NOMO-1 treated with dmso at 0.1 percent for 144 hours (cell line): ENCODE measurements at regions not wholly inside any gene's neighbourhood (a gene's known extent, or its start where the extent isn't known, plus 50 kb on each side); places are given as distances from the start of the nearest gene placed in this dataset.

ENCODE experiments used
- DNase-seq: peaks from one replicate; lab custom pipeline; 2025; ENCODE audit not compliant: unreplicated experiment; lab: John Stamatoyannopoulos, UW

DNA sequence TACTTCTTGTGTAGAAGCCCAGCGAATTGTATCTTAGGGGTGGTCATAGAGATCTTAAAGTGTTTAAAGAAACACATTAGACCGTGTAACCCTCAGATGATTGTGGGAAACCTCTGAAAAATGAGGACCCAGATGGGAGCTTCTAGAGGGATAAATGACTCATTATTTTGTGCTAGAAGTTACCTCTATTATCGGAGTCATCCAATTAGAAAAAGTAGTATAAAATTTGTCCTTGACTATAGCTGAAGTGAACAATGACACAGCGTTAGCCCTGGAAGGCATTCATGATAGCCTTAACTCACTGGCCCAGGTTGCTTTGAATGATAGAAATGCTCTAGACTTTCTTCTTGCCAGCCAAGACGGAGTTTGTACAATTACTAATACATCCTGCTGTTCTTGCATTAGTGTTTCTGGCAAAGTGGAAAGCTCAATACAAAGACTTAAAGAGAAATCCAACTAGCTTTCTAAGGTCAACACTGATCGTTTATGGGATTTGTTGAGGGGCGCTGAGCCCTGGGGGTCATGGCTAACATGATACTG lies 178.9 kb upstream of the VEGFC start:
- no peak for DNase-seq

DNA sequence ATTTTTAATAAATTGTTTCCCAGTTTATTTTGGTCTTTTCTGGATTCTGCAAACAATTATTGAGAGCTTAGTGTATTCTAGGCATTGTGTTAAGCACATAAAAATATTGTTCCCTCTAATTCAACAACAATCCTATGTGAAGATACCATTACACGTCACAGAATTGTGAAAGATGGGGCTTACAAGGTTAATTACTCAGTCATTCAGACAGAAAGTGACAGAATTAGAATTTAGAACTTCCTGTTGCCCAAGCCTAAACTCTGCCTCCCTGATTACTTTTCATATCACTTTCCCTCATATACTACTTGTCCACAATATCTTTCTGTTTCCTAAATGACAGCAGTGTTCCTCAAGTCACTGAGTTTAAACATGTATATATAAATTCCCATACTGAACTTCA lies 186.7 kb upstream of the VEGFC start:
- peak; percentile 75 for DNase-seq

- DNase-seq, result peak; percentile 34
Measured at GRCh38 chr4:176981074-176981473, 188.4 kb upstream of the VEGFC start.

- DNase-seq, result peak; percentile 45
Measured at GRCh38 chr4:176981551-176981950, 188.8 kb upstream of the VEGFC start.

- DNase-seq, result no peak
Measured at GRCh38 chr4:176988226-176988625, 195.5 kb upstream of the VEGFC start.

- DNase-seq, result no peak
Measured at GRCh38 chr4:176989186-176989585, 196.5 kb upstream of the VEGFC start.

DNA sequence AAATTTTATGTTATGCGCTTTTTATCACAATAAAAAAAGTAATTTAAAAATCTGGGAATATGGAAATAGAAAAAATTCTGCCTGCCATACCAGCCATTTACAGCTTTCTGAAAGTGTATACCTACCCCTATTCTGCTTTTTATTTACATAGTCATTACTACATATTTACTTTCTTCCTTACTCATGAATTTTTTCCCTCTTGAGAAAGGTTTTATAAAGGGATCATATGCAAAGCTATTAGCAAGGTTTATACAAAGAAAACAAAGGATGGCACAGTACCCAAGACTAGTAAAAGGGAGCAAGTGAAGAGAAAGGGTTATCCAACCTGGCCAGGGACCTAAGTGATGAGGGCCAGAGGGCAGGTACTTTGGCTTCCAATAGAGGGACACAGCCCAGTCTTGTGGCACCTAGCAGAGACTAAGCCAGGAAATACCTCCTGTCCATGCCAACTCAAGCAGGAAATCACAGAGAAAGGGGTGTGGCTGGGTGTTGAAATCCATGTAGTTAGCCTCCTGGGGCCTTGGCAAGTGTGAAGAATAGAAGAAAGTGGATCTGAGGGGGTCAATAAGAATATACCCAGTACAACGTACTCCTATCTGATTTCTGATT lies 207.3 kb upstream of the VEGFC start:
- DNase-seq, result no peak

GRCh38 chr4:177001271-177002175 lies 208.8 kb upstream of the VEGFC start:
- DNase-seq, result peak; percentile 80

- no peak for DNase-seq
Measured at GRCh38 chr4:177005674-177006230, 213.0 kb upstream of the VEGFC start.

DNA sequence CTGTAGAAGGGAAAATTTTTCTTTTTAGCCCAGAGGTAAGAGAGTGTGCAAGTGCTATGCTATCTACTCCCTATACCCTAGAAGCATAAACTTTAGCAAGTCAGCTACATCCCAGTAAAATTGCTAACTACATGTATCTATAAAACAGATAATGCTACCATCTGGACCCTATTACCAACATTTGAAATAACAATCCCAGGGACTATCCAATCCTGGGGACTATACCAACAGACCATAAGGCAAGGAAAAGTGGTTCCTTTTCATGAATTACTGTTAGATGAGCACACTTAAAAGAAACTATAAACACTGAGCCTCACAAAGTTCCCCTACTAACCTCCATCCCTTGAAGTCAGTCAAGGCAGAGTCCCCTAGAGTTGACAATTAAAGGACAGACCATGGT lies 213.6 kb upstream of the VEGFC start:
- DNase-seq, result no peak

DNA sequence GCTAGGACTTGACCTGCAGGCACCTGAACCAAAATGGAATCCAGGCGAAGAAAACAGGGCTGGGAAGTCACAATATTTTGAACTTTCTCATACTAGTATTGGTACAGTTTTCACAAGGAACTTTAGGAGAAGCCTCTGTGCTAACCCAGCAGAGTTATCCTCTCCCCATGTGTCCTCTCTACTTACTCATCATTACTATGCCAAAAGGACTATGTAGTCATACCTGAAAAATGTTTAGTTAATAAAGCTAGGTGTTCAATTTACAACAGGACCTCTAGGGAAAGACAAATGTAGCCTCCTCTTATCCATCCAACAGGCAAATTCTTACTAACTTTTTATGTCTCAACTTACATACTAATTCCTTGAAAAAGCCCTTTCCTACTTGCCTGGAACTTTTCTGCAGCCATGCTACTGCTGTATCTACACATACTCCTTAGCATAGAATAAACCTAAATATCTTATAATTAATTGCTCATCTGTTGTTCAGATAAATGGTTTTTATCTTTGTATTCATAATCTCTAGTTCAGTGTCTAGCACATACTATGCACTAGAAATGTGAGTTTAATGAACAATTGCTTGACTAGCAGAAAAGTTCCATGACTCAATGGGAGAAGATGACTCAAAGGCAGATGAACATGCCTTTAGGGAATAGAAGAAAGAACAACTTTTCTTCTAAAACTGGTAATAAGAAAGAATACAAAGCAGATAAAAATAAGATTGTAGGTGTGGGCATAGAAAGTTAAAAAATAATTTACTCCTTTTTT lies 215.5 kb upstream of the VEGFC start:
- DNase-seq, result no peak

- no peak for DNase-seq
Measured at GRCh38 chr4:177008836-177009501, 216.2 kb upstream of the VEGFC start.

DNA sequence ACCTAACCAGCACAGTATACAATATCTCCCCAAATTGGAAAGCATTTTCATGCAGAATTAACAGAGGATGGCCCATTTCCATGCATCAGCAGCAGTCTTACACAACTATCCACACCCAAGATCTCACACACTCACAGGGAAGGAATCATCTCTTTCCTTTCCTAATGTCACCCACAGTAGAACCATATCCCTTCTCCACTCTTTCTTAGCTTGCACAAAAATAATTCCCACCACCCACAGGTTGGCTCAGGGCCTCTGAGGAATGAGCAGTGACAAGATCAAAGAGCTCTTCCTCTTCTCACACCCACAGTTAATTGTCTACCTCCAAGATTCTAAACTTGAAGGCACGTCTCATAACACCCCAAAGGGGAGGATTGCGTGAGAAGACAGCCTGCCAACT lies 217.7 kb upstream of the VEGFC start:
- no peak for DNase-seq

- no peak for DNase-seq
Measured at GRCh38 chr4:177012918-177013545, 220.3 kb upstream of the VEGFC start.

- DNase-seq, result no peak
Measured at GRCh38 chr4:177016541-177017141, 223.9 kb upstream of the VEGFC start.

- no peak for DNase-seq
Measured at GRCh38 chr4:177023951-177024350, 231.2 kb upstream of the VEGFC start.

DNA sequence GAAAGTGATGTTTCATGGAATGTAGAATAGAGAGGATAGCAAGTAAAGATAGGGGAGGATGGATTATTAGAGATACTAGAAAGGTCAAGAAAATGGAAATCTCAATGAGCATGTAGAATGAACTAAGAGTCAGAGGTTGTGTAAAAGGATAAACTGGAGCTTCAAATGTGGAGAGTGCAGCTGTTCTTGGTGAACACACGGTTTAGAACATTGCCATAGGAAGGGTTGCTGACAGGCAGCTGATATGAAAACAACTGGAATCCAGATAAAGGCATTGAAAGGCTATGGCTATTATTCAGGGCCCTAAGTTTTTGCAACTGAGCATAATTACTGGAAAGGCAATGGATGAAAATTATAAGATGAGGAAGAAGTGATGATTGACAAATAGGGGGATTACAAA lies 239.6 kb upstream of the VEGFC start:
- DNase-seq, result no peak

DNA sequence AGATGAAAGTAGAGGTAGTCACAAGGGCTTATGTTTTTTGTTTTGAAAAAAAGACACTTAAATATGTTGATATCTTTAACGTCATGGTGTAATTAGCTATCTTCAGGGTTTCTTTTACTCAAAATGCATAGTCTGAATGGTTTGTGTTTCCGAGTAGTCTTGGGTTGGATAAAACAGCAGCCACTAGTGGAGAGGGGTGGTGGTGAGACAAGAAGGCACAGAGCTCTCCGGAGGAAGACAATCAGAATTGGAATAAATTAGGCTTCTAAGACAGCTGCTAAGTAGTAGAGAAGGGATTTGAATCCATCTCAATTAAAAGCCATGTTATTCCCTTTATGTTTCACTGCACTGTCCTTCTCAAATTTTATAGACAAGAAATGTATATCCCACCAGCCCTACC lies 240.4 kb upstream of the VEGFC start:
- DNase-seq, result no peak

DNA sequence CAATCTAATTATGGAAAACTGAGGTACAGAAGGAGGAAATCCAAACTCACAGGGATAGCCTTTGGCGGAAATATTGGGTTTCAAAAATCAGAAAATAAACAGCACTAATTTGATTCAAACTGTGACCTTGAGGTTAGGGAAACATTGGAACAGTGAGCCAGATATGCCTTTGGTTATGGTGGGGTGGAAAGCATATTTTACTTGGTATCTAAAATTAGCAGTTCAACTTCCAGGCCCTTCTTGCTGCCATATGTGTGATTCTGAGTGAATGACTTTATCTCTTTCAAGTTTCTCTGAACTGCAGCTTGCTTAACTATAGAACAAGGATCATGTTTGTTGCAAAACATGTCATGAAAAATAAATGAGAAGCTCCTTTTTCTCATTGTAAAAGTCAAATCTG lies 240.9 kb upstream of the VEGFC start:
- DNase-seq, result no peak

GRCh38 chr4:177041356-177041755 lies 248.6 kb upstream of the VEGFC start:
- no peak for DNase-seq
